ENCODE measurements at regions not wholly inside any gene's neighbourhood (a gene's known extent, or its start where the extent isn't known, plus 50 kb on each side); places are given as distances from the start of the nearest gene placed in this dataset.

DNA sequence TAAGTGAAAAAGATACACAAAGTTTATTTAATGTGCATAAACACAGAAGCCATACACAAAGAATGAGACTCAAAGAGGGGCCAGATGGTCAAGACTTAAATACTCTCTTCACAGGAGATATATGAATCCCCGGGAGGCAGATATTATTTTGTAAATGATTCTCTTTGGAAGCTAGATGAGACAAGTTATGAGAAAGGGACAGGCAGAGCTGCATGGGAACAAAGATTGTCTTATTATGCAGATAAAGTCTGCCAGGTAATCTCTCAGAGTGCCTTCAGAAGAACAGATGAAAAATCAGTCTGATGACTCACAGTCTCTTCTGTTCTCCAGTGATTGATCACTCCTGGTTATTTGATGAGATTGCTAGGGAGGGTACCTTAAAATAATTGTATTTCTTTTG is 89.0 kb downstream of the NAF1 start:
- no peaks in the 10 kb centered on the region for H3K9me3 Mint-ChIP-seq (ENCODE audit: unreplicated experiment)
- H3K27ac Mint-ChIP-seq (ENCODE audit: unreplicated experiment): no peak overlapping the region
- H3K36me3 Mint-ChIP-seq (ENCODE audit: unreplicated experiment): no peaks in the 10 kb centered on the region
- no peak for DNase-seq (ENCODE audit: extremely low spot score, unreplicated experiment)
- no peaks in the 10 kb centered on the region for H3K27me3 Mint-ChIP-seq (ENCODE audit: unreplicated experiment)
- H3K4me1 Mint-ChIP-seq (ENCODE audit: unreplicated experiment): no peaks in the 10 kb centered on the region
- H3K4me3 Mint-ChIP-seq (ENCODE audit: unreplicated experiment): no peak overlapping the region
- TF ChIP-seq CTCF (IDR thresholded peaks at IDR 0.05): no peak

- Mint-ChIP-seq H3K36me3 (ENCODE audit: unreplicated experiment) (no peaks in the 10 kb centered on the region), H3K27ac (ENCODE audit: unreplicated experiment) (no peak overlapping the region), H3K4me1 (ENCODE audit: unreplicated experiment) (peaks cover 10% of the 10 kb centered on the region), H3K9me3 (ENCODE audit: unreplicated experiment) (peaks cover 4% of the 10 kb centered on the region), H3K4me3 (ENCODE audit: unreplicated experiment) (no peak overlapping the region), H3K27me3 (ENCODE audit: unreplicated experiment) (no peaks in the 10 kb centered on the region)
- TF ChIP-seq CTCF (IDR thresholded peaks at IDR 0.05): no peak
- no peak for DNase-seq (ENCODE audit: extremely low spot score, unreplicated experiment)
Observed at GRCh38 chr4:163072222-163072621, 94.5 kb downstream of the NAF1 start.

DNA sequence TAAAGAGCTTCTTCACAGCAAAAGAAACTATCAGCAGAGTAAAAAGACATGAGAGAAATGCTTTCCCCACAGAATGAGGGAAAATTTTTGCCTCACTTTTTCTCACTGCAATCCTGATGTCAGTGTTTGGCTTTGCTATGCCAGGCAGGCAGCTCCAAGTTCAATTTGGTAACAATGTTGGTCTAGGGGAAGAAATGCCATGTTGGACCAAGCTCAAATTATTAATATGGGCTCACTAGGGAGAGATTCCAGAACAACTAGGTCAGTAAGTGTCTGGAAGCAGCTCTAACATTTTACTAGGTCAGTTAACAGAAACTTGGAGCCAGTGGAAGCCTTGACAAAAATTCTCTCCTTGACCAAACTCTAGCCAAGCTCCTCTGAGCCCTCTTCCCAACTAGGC is 95.4 kb downstream of the NAF1 start:
- no peak overlapping the region for H3K27ac Mint-ChIP-seq (ENCODE audit: unreplicated experiment)
- H3K9me3 Mint-ChIP-seq (ENCODE audit: unreplicated experiment): peaks cover 5% of the 10 kb centered on the region
- H3K4me3 Mint-ChIP-seq (ENCODE audit: unreplicated experiment): no peak overlapping the region
- H3K27me3 Mint-ChIP-seq (ENCODE audit: unreplicated experiment): no peaks in the 10 kb centered on the region
- no peak for TF ChIP-seq CTCF (IDR thresholded peaks at IDR 0.05)
- peaks cover 10% of the 10 kb centered on the region for H3K4me1 Mint-ChIP-seq (ENCODE audit: unreplicated experiment)
- DNase-seq (ENCODE audit: extremely low spot score, unreplicated experiment): no peak
- no peaks in the 10 kb centered on the region for H3K36me3 Mint-ChIP-seq (ENCODE audit: unreplicated experiment)

GRCh38 chr4:163070023-163070422 is 96.7 kb downstream of the NAF1 start:
- TF ChIP-seq CTCF (IDR thresholded peaks at IDR 0.05): no peak
- H3K9me3 Mint-ChIP-seq (ENCODE audit: unreplicated experiment): peaks cover 5% of the 10 kb centered on the region
- no peak overlapping the region for H3K4me3 Mint-ChIP-seq (ENCODE audit: unreplicated experiment)
- H3K4me1 Mint-ChIP-seq (ENCODE audit: unreplicated experiment): peaks cover 10% of the 10 kb centered on the region
- H3K27me3 Mint-ChIP-seq (ENCODE audit: unreplicated experiment): no peaks in the 10 kb centered on the region
- no peak overlapping the region for H3K27ac Mint-ChIP-seq (ENCODE audit: unreplicated experiment)
- DNase-seq (ENCODE audit: extremely low spot score, unreplicated experiment): no peak
- H3K36me3 Mint-ChIP-seq (ENCODE audit: unreplicated experiment): no peaks in the 10 kb centered on the region

DNA sequence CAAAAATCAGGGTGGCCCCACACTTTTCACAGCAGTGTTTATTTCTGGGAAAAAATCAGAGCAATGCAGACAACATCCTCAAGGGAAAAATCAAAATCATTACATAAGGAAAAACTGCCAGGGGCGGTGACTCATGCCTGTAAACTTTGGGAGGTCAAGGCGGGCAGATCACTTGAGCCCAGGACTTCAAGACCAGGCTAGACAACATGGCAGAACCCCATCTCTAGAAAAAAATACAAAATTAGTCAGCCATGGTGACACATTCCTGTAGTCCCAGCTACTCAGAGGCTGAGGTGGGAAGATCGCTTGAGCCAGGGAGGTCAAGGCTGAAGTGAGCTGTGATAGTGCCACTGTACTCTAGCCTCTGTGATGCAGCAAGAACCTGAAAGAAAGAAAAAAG is 102.8 kb downstream of the NAF1 start:
- no peak for DNase-seq (ENCODE audit: extremely low spot score, unreplicated experiment)
- peaks cover 5% of the 10 kb centered on the region for H3K9me3 Mint-ChIP-seq (ENCODE audit: unreplicated experiment)
- no peaks in the 10 kb centered on the region for H3K36me3 Mint-ChIP-seq (ENCODE audit: unreplicated experiment)
- H3K4me1 Mint-ChIP-seq (ENCODE audit: unreplicated experiment): peaks cover 9% of the 10 kb centered on the region
- no peak overlapping the region for H3K27ac Mint-ChIP-seq (ENCODE audit: unreplicated experiment)
- H3K27me3 Mint-ChIP-seq (ENCODE audit: unreplicated experiment): no peaks in the 10 kb centered on the region
- TF ChIP-seq CTCF (IDR thresholded peaks at IDR 0.05): no peak
- H3K4me3 Mint-ChIP-seq (ENCODE audit: unreplicated experiment): no peak overlapping the region

Data from osteocyte (in vitro differentiated cells).